Right cardiac atrium (tissue), 5 donors: ENCODE measurements at regions not wholly inside any gene's neighbourhood (a gene's known extent, or its start where the extent isn't known, plus 50 kb on each side); places are given as distances from the start of the nearest gene placed in this dataset.
A peak's percentile ranks its signal among the peaks of the same experiment; 100 is the strongest.

Experiments
- ATAC-seq, 2 donors: fragments of 200-7000 bp; cut with Tn5 transposase; one replicate each; pipeline versions ENCODE4 v1.8.0 to v1.9.1; 2020; ENCODE audit warnings: moderate library complexity in 2 of 2, mild to moderate bottlenecking in 1 of 2
- DNase-seq, 3 donors: peaks; one replicate each; pipeline ENCODE4 v3.0.0-alpha.2; 2020
- H3K27ac ChIP-seq: one replicate; pipeline ENCODE4 v1.5.1; 2013; ENCODE audit warnings: mild to moderate bottlenecking, low read length, control low read depth, moderate library complexity
- H3K27me3 ChIP-seq: one replicate; pipeline ENCODE4 v1.6.1; 2013; ENCODE audit not compliant: control insufficient read depth, insufficient read depth
- H3K4me1 ChIP-seq: one replicate; pipeline ENCODE4 v1.6.1; 2013; ENCODE audit warnings: low read length; ENCODE audit not compliant: control insufficient read depth, insufficient read depth
- H3K4me3 ChIP-seq: one replicate; pipeline ENCODE4 v1.5.1; 2013; ENCODE audit warnings: low read length, control low read depth
- H3K9me3 ChIP-seq: one replicate; pipeline ENCODE4 v1.6.1; 2013; ENCODE audit warnings: low read length; ENCODE audit not compliant: control insufficient read depth
- WGBS: extraction: QIAGEN DNeasy Blood & Tissue Kit; methylation state at CpG from one replicate; pipeline ENCODE4 v1.1.7; 2013; 5-methylcytosine and 5-hydroxymethylcytosine counted together
- intact Hi-C, 4 donors: fragments of 100-400 bp; cut with DNase I; formaldehyde crosslinking; loops; one replicate each; pipeline versions ENCODE4 v1.11.0 to v1.14.0; 2022 to 2023
- donor health status: healthy with polysubstance abuse.
- donor health status: DM: no; HTN: yes; CAD: no.
- donor health status: DM: no; HTN: no; CAD: no.
- donor health status: DM: no; HTN: yes; CAD: no; lungs with severe emphysema.
- donor health status: DM: yes; HTN: yes; CAD: no.

- Histone ChIP-seq H3K4me3 (no peak overlapping the region), H3K9me3 (no peaks in the 10 kb centered on the region), H3K27me3 (no peaks in the 10 kb centered on the region), H3K4me1 (no peaks in the 10 kb centered on the region), H3K27ac (no peak overlapping the region)
- intact Hi-C loops = loop anchor here in 1 of 4 donors (10.0 kb wide), 1 partner anchor 56 kb away; no protein-coding TSS in a partner anchor
- ATAC-seq (no peak), DNase-seq (peak in 2 of 3 donors; percentile 66 to 67)
- 60% methylated on average over 32 of the region's 32 CpGs for WGBS
These were observed 69.2 kb downstream of the ANXA2R start for GRCh38 chr5:42970636-42971559.

GRCh38 chr5:42965934-42966333 lies 74.2 kb downstream of the ANXA2R start:
- H3K4me3 ChIP-seq = no peak overlapping the region
- ATAC-seq = no peak
- no peak overlapping the region for H3K27ac ChIP-seq
- no peaks in the 10 kb centered on the region for H3K27me3 ChIP-seq
- H3K9me3 ChIP-seq = no peaks in the 10 kb centered on the region
- no peaks in the 10 kb centered on the region for H3K4me1 ChIP-seq
- intact Hi-C loops = no loop called here
- DNase-seq = no peak
- 86% methylated on average over 3 of the region's 3 CpGs for WGBS

GRCh38 chr5:42963412-42963811 lies 76.7 kb downstream of the ANXA2R start:
- Histone ChIP-seq H3K4me1 (no peaks in the 10 kb centered on the region), H3K27ac (no peak overlapping the region), H3K27me3 (no peaks in the 10 kb centered on the region), H3K9me3 (no peaks in the 10 kb centered on the region), H3K4me3 (no peak overlapping the region)
- DNase-seq (no peak), ATAC-seq (no peak)
- WGBS = 96% methylated on average over 1 of the region's 1 CpG
- intact Hi-C loops = no loop called here

- no peak for ATAC-seq
- WGBS = 69% methylated on average over 2 of the region's 2 CpGs
- Histone ChIP-seq H3K27ac (no peak overlapping the region), H3K4me1 (no peaks in the 10 kb centered on the region), H3K4me3 (no peak overlapping the region), H3K27me3 (no peaks in the 10 kb centered on the region), H3K9me3 (no peaks in the 10 kb centered on the region)
- no peak for DNase-seq
- intact Hi-C loops = no loop called here
These were observed 78.0 kb downstream of the ANXA2R start for GRCh38 chr5:42962124-42962523.

- ATAC-seq = no peak
- H3K9me3 ChIP-seq = no peaks in the 10 kb centered on the region
- 72% methylated on average over 2 of the region's 2 CpGs for WGBS
- H3K27me3 ChIP-seq = no peaks in the 10 kb centered on the region
- H3K27ac ChIP-seq = no peak overlapping the region
- no peak for DNase-seq
- H3K4me1 ChIP-seq = no peaks in the 10 kb centered on the region
- intact Hi-C loops = no loop called here
- H3K4me3 ChIP-seq = no peak overlapping the region
These were observed 79.6 kb downstream of the ANXA2R start for GRCh38 chr5:42960506-42960905.

GRCh38 chr5:42956551-42956950 lies 83.6 kb downstream of the ANXA2R start:
- Histone ChIP-seq H3K27me3 (no peaks in the 10 kb centered on the region), H3K9me3 (no peaks in the 10 kb centered on the region), H3K4me1 (no peaks in the 10 kb centered on the region), H3K27ac (no peak overlapping the region), H3K4me3 (no peak overlapping the region)
- DNase-seq = no peak
- WGBS = 85% methylated on average over 2 of the region's 2 CpGs
- intact Hi-C loops = no loop called here
- no peak for ATAC-seq

GRCh38 chr5:42953041-42953440 lies 87.1 kb downstream of the ANXA2R start:
- Histone ChIP-seq H3K4me1 (no peaks in the 10 kb centered on the region), H3K9me3 (peaks cover 2% of the 10 kb centered on the region), H3K27ac (no peak overlapping the region), H3K27me3 (no peaks in the 10 kb centered on the region), H3K4me3 (no peak overlapping the region)
- no peak for DNase-seq
- no peak for ATAC-seq
- intact Hi-C loops = no loop called here
- WGBS = 24% methylated on average over 15 of the region's 15 CpGs

GRCh38 chr5:42952578-42952974 lies 87.5 kb downstream of the ANXA2R start:
- H3K9me3 ChIP-seq = peaks cover 2% of the 10 kb centered on the region
- H3K27me3 ChIP-seq = no peaks in the 10 kb centered on the region
- H3K27ac ChIP-seq = no peak overlapping the region
- H3K4me3 ChIP-seq = peak overlapping the region; percentile 55
- no peaks in the 10 kb centered on the region for H3K4me1 ChIP-seq
- ATAC-seq = no peak
- no peak for DNase-seq
- intact Hi-C loops = no loop called here
- 21% methylated on average over 12 of the region's 12 CpGs for WGBS

- DNase-seq (peak; percentile 49 to 77 (median 72)), ATAC-seq (peak; percentile 22 to 42)
- H3K9me3 ChIP-seq = peaks cover 2% of the 10 kb centered on the region
- H3K4me3 ChIP-seq = peak overlapping the region; percentile 55
- H3K27ac ChIP-seq = peak overlapping the region; percentile 94
- no peaks in the 10 kb centered on the region for H3K27me3 ChIP-seq
- no peaks in the 10 kb centered on the region for H3K4me1 ChIP-seq
- 2% methylated on average over 46 of the region's 46 CpGs for WGBS
- intact Hi-C loops = no loop called here
These were observed 88.8 kb downstream of the ANXA2R start for GRCh38 chr5:42951293-42951840.

- H3K27me3 ChIP-seq = no peaks in the 10 kb centered on the region
- intact Hi-C loops = no loop called here
- peak overlapping the region; percentile 55 for H3K4me3 ChIP-seq
These were observed 89.4 kb downstream of the ANXA2R start for GRCh38 chr5:42950456-42951292.

GRCh38 chr5:42950116-42950455 lies 90.0 kb downstream of the ANXA2R start:
- H3K4me1 ChIP-seq = no peaks in the 10 kb centered on the region
- H3K9me3 ChIP-seq = peaks cover 2% of the 10 kb centered on the region
- no peaks in the 10 kb centered on the region for H3K27me3 ChIP-seq
- DNase-seq (no peak), ATAC-seq (no peak)
- intact Hi-C loops = no loop called here
- H3K27ac ChIP-seq = no peak overlapping the region
- WGBS = 24% methylated on average over 7 of the region's 7 CpGs
- peak overlapping the region; percentile 55 for H3K4me3 ChIP-seq

More at GRCh38 chr5:42950456-42951292, 89.4 kb downstream of the ANXA2R start:
- ATAC-seq (peak; percentile 88 to 94), DNase-seq (peak; percentile 55 to 77 (median 70))
- H3K4me1 ChIP-seq = no peaks in the 10 kb centered on the region
- peaks cover 2% of the 10 kb centered on the region for H3K9me3 ChIP-seq
- WGBS = 2% methylated on average over 46 of the region's 46 CpGs
- peak overlapping the region; percentile 94 for H3K27ac ChIP-seq
